OCI-LY3 (cell line): ENCODE measurements at regions not wholly inside any gene's neighbourhood (a gene's known extent, or its start where the extent isn't known, plus 50 kb on each side); places are given as distances from the start of the nearest gene placed in this dataset.

Source experiments
- H2AFZ ChIP-seq: fragments of 200-600, 300-600 bp; shearing (Covaris generic); 2 replicates; pipeline ENCODE4 v1.6.0; 2014; ENCODE audit warnings: antibody characterized with exemption, low read depth, low read length
- H3K27ac ChIP-seq: fragments of 200-600, 300-600 bp; sonication (generic); 2 replicates; pipeline ENCODE4 v1.5.1; 2014; ENCODE audit warnings: mild to moderate bottlenecking, low read length, moderate library complexity, mixed read lengths
- H3K27me3 ChIP-seq: fragments of 200-600, 300-600 bp; sonication (generic); 2 replicates; pipeline ENCODE4 v1.6.1; 2014; ENCODE audit warnings: low read depth, low read length, mixed read lengths
- H3K36me3 ChIP-seq: fragments of 200-600, 300-600 bp; sonication (generic); replicated peaks from 2 replicates; pipeline ENCODE3; 2014; ENCODE audit warnings: low read depth, low read length, mixed read lengths
- H3K4me1 ChIP-seq: fragments of 300-600, 200-600 bp; sonication (generic); 2 replicates; pipeline ENCODE4 v1.6.1; 2014; ENCODE audit warnings: low read length, mixed read lengths
- H3K4me2 ChIP-seq: fragments of 200-600, 300-600 bp; sonication (generic); 2 replicates; pipeline ENCODE4 v1.6.1; 2014; ENCODE audit warnings: low read length, mixed read lengths
- H3K4me3 ChIP-seq: fragments of 300-600, 200-600 bp; sonication (generic); 2 replicates; pipeline ENCODE4 v1.5.1; 2014; ENCODE audit warnings: antibody characterized with exemption, mild to moderate bottlenecking, low read length, moderate library complexity
- H3K79me2 ChIP-seq: fragments of 300-600, 200-600 bp; shearing (Covaris generic); 2 replicates; pipeline ENCODE4 v1.6.1; 2014; ENCODE audit warnings: mild to moderate bottlenecking, low read length, mixed read lengths
- H3K9ac ChIP-seq: fragments of 300-600, 200-600 bp; shearing (Covaris generic); 2 replicates; pipeline ENCODE4 v1.6.0; 2014; ENCODE audit warnings: mild to moderate bottlenecking, low read length, moderate library complexity
- H3K9me3 ChIP-seq: fragments of 200-600, 300-600 bp; shearing (Covaris generic); 2 replicates; pipeline ENCODE4 v1.6.1; 2014; ENCODE audit warnings: low read length, mixed read lengths; ENCODE audit not compliant: insufficient read depth
- H4K20me1 ChIP-seq: fragments of 200-600, 300-600 bp; sonication (generic); 2 replicates; pipeline ENCODE4 v1.6.1; 2016; ENCODE audit warnings: low read length, mixed read lengths; ENCODE audit not compliant: insufficient read depth
- CTCF ChIP-seq: fragments of 200-600, 300-600 bp; sonication (generic); IDR thresholded peaks from 2 replicates; pipeline ENCODE4 v1.5.1; 2014; ENCODE audit warnings: antibody characterized with exemption, low read length, low read depth
- EZH2phosphoT487 ChIP-seq: fragments of 200-600 bp; shearing (Covaris generic); IDR thresholded peaks from 2 replicates; pipeline ENCODE4 v1.6.1; 2018; ENCODE audit warnings: antibody characterized with exemption, mixed run types, low read depth

- H3K9me3 ChIP-seq, result no peaks in the 10 kb centered on the region
- no peaks in the 10 kb centered on the region for H3K36me3 ChIP-seq
- no peak overlapping the region for H3K4me3 ChIP-seq
- no peak overlapping the region for H3K9ac ChIP-seq
- no peaks in the 10 kb centered on the region for H3K4me1 ChIP-seq
- no peak overlapping the region for H3K4me2 ChIP-seq
- H3K79me2 ChIP-seq, result no peaks in the 10 kb centered on the region
- H3K27me3 ChIP-seq, result peaks cover 35% of the 10 kb centered on the region
- no peak for TF ChIP-seq CTCF
- TF ChIP-seq EZH2phosphoT487, result no peak
- H4K20me1 ChIP-seq, result no peaks in the 10 kb centered on the region
- no peak overlapping the region for H2AFZ ChIP-seq
- no peak overlapping the region for H3K27ac ChIP-seq
Observed at GRCh38 chr12:124233041-124233796, 61.7 kb upstream of the RFLNA start.

- H2AFZ ChIP-seq, result no peak overlapping the region
- H3K36me3 ChIP-seq, result no peaks in the 10 kb centered on the region
- H3K27ac ChIP-seq, result no peak overlapping the region
- H3K4me3 ChIP-seq, result no peak overlapping the region
- H3K9me3 ChIP-seq, result no peaks in the 10 kb centered on the region
- H3K9ac ChIP-seq, result no peak overlapping the region
- TF ChIP-seq CTCF, result no peak
- TF ChIP-seq EZH2phosphoT487, result no peak
- no peak overlapping the region for H3K4me2 ChIP-seq
- H3K27me3 ChIP-seq, result peaks cover 39% of the 10 kb centered on the region
- H3K4me1 ChIP-seq, result no peaks in the 10 kb centered on the region
- H3K79me2 ChIP-seq, result no peaks in the 10 kb centered on the region
- no peaks in the 10 kb centered on the region for H4K20me1 ChIP-seq
Observed at GRCh38 chr12:124233846-124234640, 60.9 kb upstream of the RFLNA start.

GRCh38 chr12:124236625-124237031 lies 58.3 kb upstream of the RFLNA start:
- H3K4me2 ChIP-seq, result no peak overlapping the region
- no peaks in the 10 kb centered on the region for H3K4me1 ChIP-seq
- H3K27ac ChIP-seq, result no peak overlapping the region
- no peak overlapping the region for H2AFZ ChIP-seq
- no peaks in the 10 kb centered on the region for H3K79me2 ChIP-seq
- H3K27me3 ChIP-seq, result peaks cover 44% of the 10 kb centered on the region
- H3K9me3 ChIP-seq, result no peaks in the 10 kb centered on the region
- no peaks in the 10 kb centered on the region for H4K20me1 ChIP-seq
- no peak overlapping the region for H3K4me3 ChIP-seq
- H3K36me3 ChIP-seq, result no peaks in the 10 kb centered on the region
- no peak overlapping the region for H3K9ac ChIP-seq
- TF ChIP-seq CTCF (no peak), EZH2phosphoT487 (no peak)

- Histone ChIP-seq H3K4me1 (no peaks in the 10 kb centered on the region), H3K4me3 (no peak overlapping the region), H3K79me2 (no peaks in the 10 kb centered on the region), H3K9me3 (no peaks in the 10 kb centered on the region), H3K27ac (no peak overlapping the region), H3K36me3 (no peaks in the 10 kb centered on the region), H2AFZ (no peak overlapping the region), H3K9ac (no peak overlapping the region), H4K20me1 (no peaks in the 10 kb centered on the region), H3K27me3 (peaks cover 59% of the 10 kb centered on the region), H3K4me2 (no peak overlapping the region)
- TF ChIP-seq EZH2phosphoT487 (no peak), CTCF (no peak)
Observed at GRCh38 chr12:124238886-124239285, 56.0 kb upstream of the RFLNA start.
